Anterior cingulate cortex (tissue), 58 donors: ENCODE measurements at regions not wholly inside any gene's neighbourhood (a gene's known extent, or its start where the extent isn't known, plus 50 kb on each side); places are given as distances from the start of the nearest gene placed in this dataset.
"Not testable (repeated sequence)": the region's sequence is repeated elsewhere in the genome, so short reads cannot be mapped to it uniquely, and the experiment has no call there.

Source experiments
- DNase-seq, 58 donors: peaks; one replicate each; lab custom pipeline; 2025; lab: John Stamatoyannopoulos, UW

- no peak for DNase-seq
These were observed 1289.3 kb upstream of the CITED2 start for GRCh38 chr6:140663772-140664171.

GRCh38 chr6:140663094-140663493 is 1288.6 kb upstream of the CITED2 start:
- no peak for DNase-seq

GRCh38 chr6:140661691-140662090 is 1287.2 kb upstream of the CITED2 start:
- no peak for DNase-seq

- no peak for DNase-seq
These were observed 1285.8 kb upstream of the CITED2 start for GRCh38 chr6:140660295-140660694.

GRCh38 chr6:140653972-140654371 is 1279.5 kb upstream of the CITED2 start:
- DNase-seq: no peak

- DNase-seq: no peak
These were observed 1279.1 kb upstream of the CITED2 start for GRCh38 chr6:140653506-140653905.

- DNase-seq: not testable (repeated sequence)
These were observed 1275.1 kb upstream of the CITED2 start for GRCh38 chr6:140649502-140649901.

GRCh38 chr6:140647322-140647721 is 1272.9 kb upstream of the CITED2 start:
- not testable (repeated sequence) for DNase-seq

GRCh38 chr6:140644017-140644416 is 1269.6 kb upstream of the CITED2 start:
- DNase-seq: peak in 4 of 58 donors; percentile 3 to 16 (median 6)

- DNase-seq: no peak
These were observed 1267.0 kb upstream of the CITED2 start for GRCh38 chr6:140641412-140641811.

GRCh38 chr6:140636908-140637402 is 1262.5 kb upstream of the CITED2 start:
- DNase-seq: no peak

- DNase-seq: no peak
These were observed 1261.9 kb upstream of the CITED2 start for GRCh38 chr6:140636271-140636907.

GRCh38 chr6:140627002-140627401 is 1252.6 kb upstream of the CITED2 start:
- DNase-seq: no peak

- no peak for DNase-seq
These were observed 1249.0 kb upstream of the CITED2 start for GRCh38 chr6:140623498-140623897.

GRCh38 chr6:140620496-140620895 is 1246.0 kb upstream of the CITED2 start:
- DNase-seq: no peak

GRCh38 chr6:140609956-140610355 is 1235.5 kb upstream of the CITED2 start:
- DNase-seq: no peak

GRCh38 chr6:140609321-140609720 is 1234.9 kb upstream of the CITED2 start:
- DNase-seq: no peak

GRCh38 chr6:140604786-140605185 is 1230.3 kb upstream of the CITED2 start:
- DNase-seq: no peak

- peak in 1 of 58 donors; percentile 4 for DNase-seq
These were observed 1228.2 kb upstream of the CITED2 start for GRCh38 chr6:140602431-140603248.

GRCh38 chr6:140601021-140601808 is 1226.8 kb upstream of the CITED2 start:
- no peak for DNase-seq

GRCh38 chr6:140599916-140600315 is 1225.5 kb upstream of the CITED2 start:
- DNase-seq: no peak
